Spleen (tissue), 7 donors: ENCODE measurements at regions not wholly inside any gene's neighbourhood (a gene's known extent, or its start where the extent isn't known, plus 50 kb on each side); places are given as distances from the start of the nearest gene placed in this dataset.

Source experiments
- CTCF ChIP-seq, 11 experiments: fragments of 200-600 bp in 7 of 11; fragments of 450-650 bp in 4 of 11; sonication (generic) in 4 of 11; IDR thresholded peaks in 8 of 11; conservative IDR thresholded peaks in 3 of 11; 1 replicate in 7 of 11; 2 replicates in 4 of 11; pipeline versions ENCODE4 v1.4.0 to v1.8.0; 2016 to 2021; ENCODE audit warnings: antibody characterized with exemption in 11 of 11, inconsistent platforms in 4 of 11, mild to moderate bottlenecking in 1 of 11
- POLR2A ChIP-seq, 3 donors: fragments of 450-650 bp; IDR thresholded peaks; one replicate each; pipeline ENCODE4 v1.5.1; 2017; ENCODE audit warnings: antibody characterized with exemption in 3 of 3, mild to moderate bottlenecking in 1 of 3
- POLR2AphosphoS5 ChIP-seq, 3 donors: sonication (generic); formaldehyde crosslinking; IDR thresholded peaks; one replicate each; pipeline ENCODE4 v1.5.1; 2017; ENCODE audit warnings: antibody characterized with exemption in 3 of 3
- donor health status: DM: no; HTN: no; CAD: no; lungs with moderate emphysema.
- donor health status: DM: no; HTN: no; CAD: no.
- donor health status: DM: no; HTN: no; CAD: no.

- no peak for TF ChIP-seq CTCF (IDR thresholded peaks at IDR 0.05 in 8 of 11, conservative IDR thresholded peaks at IDR 0.05 in 3 of 11)
- TF ChIP-seq POLR2A (IDR thresholded peaks at IDR 0.05): no peak
- TF ChIP-seq POLR2AphosphoS5 (IDR thresholded peaks at IDR 0.05): no peak
Measured at GRCh38 chr9:28648723-28649122, 1075.4 kb upstream of the C9orf72 start.
